Glutamatergic neuron (in vitro differentiated cells): ENCODE measurements at regions not wholly inside any gene's neighbourhood (a gene's known extent, or its start where the extent isn't known, plus 50 kb on each side); places are given as distances from the start of the nearest gene placed in this dataset.

ENCODE experiments used
- DNase-seq: peaks from one replicate; pipeline ENCODE4 v3.0.0; 2022
- H3K27ac Mint-ChIP-seq: one replicate; pipeline ENCODE4 v1.8.0; 2020; ENCODE audit warnings: mild to moderate bottlenecking, mixed read lengths, inconsistent platforms; ENCODE audit not compliant: unreplicated experiment
- H3K27me3 Mint-ChIP-seq: one replicate; pipeline ENCODE4 v1.8.0; 2020; ENCODE audit warnings: mild to moderate bottlenecking, moderate library complexity, mixed read lengths, inconsistent platforms; ENCODE audit not compliant: unreplicated experiment
- H3K36me3 Mint-ChIP-seq: one replicate; pipeline ENCODE4 v1.8.0; 2020; ENCODE audit warnings: mild to moderate bottlenecking, mixed read lengths, inconsistent platforms; ENCODE audit not compliant: unreplicated experiment
- H3K4me1 Mint-ChIP-seq: one replicate; pipeline ENCODE4 v1.8.0; 2020; ENCODE audit warnings: mild to moderate bottlenecking, low read depth, mixed read lengths, inconsistent platforms; ENCODE audit not compliant: unreplicated experiment
- H3K4me3 Mint-ChIP-seq: one replicate; pipeline ENCODE4 v1.8.0; 2020; ENCODE audit warnings: mild to moderate bottlenecking, mixed read lengths, inconsistent platforms; ENCODE audit not compliant: unreplicated experiment
- H3K9me3 Mint-ChIP-seq: one replicate; pipeline ENCODE4 v1.8.0; 2020; ENCODE audit warnings: mild to moderate bottlenecking, moderate library complexity, mixed read lengths, inconsistent platforms; ENCODE audit not compliant: unreplicated experiment
- TF ChIP-seq, protein P1 (sequence below): fragments of 200-600 bp; sonication (generic); IDR thresholded peaks from one replicate; pipeline ENCODE4 v1.5.0; 2021; ENCODE audit not compliant: partially characterized antibody, unreplicated experiment

DNA sequence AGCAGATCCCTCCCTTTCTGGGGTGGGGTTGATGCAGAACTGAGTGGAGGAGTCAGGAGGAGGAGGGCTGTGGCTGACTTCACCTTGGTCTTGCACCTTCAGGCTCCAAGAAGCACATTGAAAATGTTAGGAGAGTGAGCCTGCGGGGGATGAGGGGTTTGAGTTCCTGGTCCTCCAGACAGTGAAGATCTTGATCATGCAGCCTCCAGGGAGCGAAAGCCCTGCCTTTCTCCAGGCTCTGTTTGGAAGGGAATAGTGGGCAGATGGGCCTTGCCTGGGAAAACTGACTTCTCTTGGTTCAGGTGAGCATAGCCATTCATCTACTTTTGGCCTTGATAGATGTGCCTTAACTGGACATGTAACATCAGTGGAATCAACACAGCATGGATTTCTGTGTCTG lies 267.6 kb upstream of the B3GAT1 start:
- no peaks in the 10 kb centered on the region for H3K36me3 Mint-ChIP-seq
- DNase-seq = no peak
- H3K4me3 Mint-ChIP-seq = no peak overlapping the region
- TF ChIP-seq, protein P1, sequence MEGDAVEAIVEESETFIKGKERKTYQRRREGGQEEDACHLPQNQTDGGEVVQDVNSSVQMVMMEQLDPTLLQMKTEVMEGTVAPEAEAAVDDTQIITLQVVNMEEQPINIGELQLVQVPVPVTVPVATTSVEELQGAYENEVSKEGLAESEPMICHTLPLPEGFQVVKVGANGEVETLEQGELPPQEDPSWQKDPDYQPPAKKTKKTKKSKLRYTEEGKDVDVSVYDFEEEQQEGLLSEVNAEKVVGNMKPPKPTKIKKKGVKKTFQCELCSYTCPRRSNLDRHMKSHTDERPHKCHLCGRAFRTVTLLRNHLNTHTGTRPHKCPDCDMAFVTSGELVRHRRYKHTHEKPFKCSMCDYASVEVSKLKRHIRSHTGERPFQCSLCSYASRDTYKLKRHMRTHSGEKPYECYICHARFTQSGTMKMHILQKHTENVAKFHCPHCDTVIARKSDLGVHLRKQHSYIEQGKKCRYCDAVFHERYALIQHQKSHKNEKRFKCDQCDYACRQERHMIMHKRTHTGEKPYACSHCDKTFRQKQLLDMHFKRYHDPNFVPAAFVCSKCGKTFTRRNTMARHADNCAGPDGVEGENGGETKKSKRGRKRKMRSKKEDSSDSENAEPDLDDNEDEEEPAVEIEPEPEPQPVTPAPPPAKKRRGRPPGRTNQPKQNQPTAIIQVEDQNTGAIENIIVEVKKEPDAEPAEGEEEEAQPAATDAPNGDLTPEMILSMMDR = no peak
- peaks cover 4% of the 10 kb centered on the region for H3K9me3 Mint-ChIP-seq
- no peaks in the 10 kb centered on the region for H3K4me1 Mint-ChIP-seq
- H3K27ac Mint-ChIP-seq = no peak overlapping the region
- H3K27me3 Mint-ChIP-seq = no peaks in the 10 kb centered on the region

DNA sequence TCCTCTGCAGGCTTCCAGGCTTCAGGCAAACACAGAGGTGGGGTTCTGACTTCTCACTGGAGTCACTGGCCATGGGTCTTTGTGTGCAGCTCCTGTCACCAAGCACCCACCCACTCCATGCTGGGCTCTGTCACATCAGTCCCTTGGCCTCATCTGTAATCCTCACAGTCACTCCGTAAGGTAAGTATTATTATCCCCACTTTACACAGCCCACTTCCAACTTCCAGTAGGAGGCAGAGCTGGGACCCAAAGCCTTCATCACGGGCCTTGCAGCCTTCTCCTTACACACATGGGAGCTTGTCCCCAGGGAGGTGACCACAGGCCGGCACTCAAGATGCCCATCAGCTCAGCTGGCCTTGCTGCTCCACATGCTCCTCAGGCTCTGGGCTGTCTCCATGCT lies 266.7 kb upstream of the B3GAT1 start:
- H3K4me1 Mint-ChIP-seq = no peaks in the 10 kb centered on the region
- H3K9me3 Mint-ChIP-seq = peaks cover 4% of the 10 kb centered on the region
- TF ChIP-seq, protein P1 = no peak
- no peak overlapping the region for H3K27ac Mint-ChIP-seq
- DNase-seq = no peak
- H3K4me3 Mint-ChIP-seq = no peak overlapping the region
- H3K27me3 Mint-ChIP-seq = no peaks in the 10 kb centered on the region
- H3K36me3 Mint-ChIP-seq = no peaks in the 10 kb centered on the region

DNA sequence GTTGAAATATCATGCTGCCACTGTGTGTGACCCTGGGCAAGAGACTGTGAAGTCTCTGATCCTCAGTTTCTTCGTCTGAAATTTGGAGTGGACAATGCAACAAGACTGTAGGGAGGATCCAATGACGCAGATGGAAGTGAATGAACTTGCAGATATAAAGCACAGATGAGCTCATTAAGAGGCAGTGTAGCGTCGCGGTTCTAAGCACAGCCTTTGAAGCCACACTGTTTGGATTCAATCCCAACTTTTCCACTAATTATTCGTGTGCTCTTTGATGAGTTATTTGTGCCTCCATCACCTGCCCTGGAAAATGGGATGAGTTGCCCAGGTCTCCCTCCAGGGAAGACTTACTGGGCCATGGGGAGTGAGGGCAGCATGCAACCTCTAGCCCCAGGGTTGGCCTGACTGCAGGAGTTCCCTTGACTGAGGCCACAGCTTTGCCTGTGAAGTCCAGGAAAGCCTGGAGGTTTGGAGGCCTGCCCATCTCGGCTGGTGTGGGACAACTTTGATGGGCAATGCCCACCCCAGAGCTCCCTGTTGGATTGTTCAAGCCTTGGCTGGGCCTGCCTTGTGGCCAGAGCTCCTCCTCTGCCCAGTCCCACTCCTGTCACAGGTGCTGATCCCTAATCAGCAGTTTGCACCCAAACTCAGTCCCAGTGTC lies 266.0 kb upstream of the B3GAT1 start:
- H3K36me3 Mint-ChIP-seq = no peaks in the 10 kb centered on the region
- no peaks in the 10 kb centered on the region for H3K27me3 Mint-ChIP-seq
- no peak overlapping the region for H3K4me3 Mint-ChIP-seq
- DNase-seq = no peak
- TF ChIP-seq, protein P1 = no peak
- H3K27ac Mint-ChIP-seq = no peak overlapping the region
- H3K4me1 Mint-ChIP-seq = no peaks in the 10 kb centered on the region
- peaks cover 4% of the 10 kb centered on the region for H3K9me3 Mint-ChIP-seq

DNA sequence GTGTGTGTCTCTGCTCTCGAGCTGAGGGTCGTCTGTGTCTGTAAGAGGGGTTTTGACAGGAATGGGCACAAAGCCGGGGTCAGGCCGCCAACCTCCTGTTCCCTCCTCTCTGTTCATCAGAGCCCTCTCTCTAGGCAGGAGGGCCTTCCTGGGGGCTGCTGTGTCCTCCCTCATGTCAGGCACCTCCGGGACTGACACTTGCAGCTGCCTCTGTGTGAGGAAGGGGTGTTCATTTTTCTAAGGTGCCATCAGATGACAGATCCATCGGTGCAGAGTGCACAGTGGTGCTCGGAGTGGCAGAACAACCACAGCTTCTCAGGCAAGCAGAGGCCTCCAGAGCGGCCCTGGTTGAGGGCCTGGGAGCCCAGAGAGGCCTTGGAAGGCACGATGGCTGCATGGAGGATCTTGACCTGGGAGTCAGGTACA lies 265.4 kb upstream of the B3GAT1 start:
- no peak for DNase-seq
- no peak overlapping the region for H3K27ac Mint-ChIP-seq
- H3K36me3 Mint-ChIP-seq = no peaks in the 10 kb centered on the region
- H3K4me1 Mint-ChIP-seq = no peaks in the 10 kb centered on the region
- no peak overlapping the region for H3K4me3 Mint-ChIP-seq
- TF ChIP-seq, protein P1 = no peak
- H3K9me3 Mint-ChIP-seq = peaks cover 4% of the 10 kb centered on the region
- no peaks in the 10 kb centered on the region for H3K27me3 Mint-ChIP-seq

DNA sequence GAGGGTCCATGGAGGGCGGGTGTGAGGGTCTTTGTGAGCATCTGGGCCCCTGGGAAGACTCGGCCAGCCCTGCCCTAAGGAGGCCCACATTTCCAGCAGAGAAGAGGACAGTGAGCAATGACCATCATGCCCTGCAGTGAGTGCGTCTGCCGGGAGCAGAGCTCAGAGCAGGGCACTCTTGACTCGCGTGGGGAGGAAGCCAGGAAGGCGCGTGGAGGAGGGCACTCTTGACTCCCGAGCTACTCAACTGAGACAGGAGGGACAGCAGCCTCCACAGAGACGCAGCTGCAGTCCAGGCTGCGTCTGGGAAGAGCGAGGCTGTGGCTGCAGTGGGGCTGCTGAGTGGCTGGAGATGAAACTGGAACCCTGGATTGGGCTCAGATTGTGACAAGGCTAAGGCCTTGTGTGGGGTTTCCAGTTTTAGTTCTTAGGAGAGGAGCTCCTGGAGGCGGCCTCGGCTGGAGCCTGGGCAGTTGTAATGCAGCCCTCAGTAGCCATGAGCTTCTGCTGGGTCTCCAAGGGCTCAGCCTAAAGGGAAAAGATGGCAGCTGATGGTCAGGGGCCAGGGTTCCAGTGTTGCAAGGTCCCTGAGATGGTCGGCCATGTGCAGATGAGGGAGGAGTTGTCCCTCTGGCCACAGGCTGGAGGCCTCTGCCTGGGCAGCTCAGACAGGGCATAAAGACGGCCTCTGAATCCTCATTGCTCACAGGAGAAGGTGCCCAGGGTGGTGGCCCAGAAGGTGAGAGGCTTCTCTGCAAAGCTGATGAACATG lies 264.7 kb upstream of the B3GAT1 start:
- H3K4me1 Mint-ChIP-seq = no peaks in the 10 kb centered on the region
- TF ChIP-seq, protein P1 = no peak
- H3K9me3 Mint-ChIP-seq = peaks cover 4% of the 10 kb centered on the region
- no peak overlapping the region for H3K4me3 Mint-ChIP-seq
- no peaks in the 10 kb centered on the region for H3K27me3 Mint-ChIP-seq
- DNase-seq = no peak
- H3K36me3 Mint-ChIP-seq = no peaks in the 10 kb centered on the region
- no peak overlapping the region for H3K27ac Mint-ChIP-seq
